ENCODE measurements at regions not wholly inside any gene's neighbourhood (a gene's known extent, or its start where the extent isn't known, plus 50 kb on each side); places are given as distances from the start of the nearest gene placed in this dataset.

DNA sequence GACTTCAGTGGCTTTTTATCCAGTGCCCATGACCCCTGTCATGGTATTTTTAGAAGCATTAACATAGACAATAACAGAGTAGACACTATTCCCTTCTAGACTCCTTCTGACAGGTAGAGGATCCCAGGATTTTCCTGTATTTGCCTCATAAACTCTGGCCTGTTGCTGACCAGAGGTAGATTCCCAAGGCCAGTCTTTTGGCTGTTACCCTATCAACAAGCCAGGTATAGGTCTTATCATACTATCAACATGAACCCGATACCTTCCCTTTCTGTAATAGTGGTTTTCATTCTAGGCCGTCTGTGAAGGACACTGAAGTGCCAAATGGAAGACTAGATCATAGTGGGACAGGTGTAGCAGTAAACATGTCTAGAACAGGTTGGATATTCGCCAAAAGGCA lies 76.2 kb upstream of the CHRDL1 start:
- no peaks in the 10 kb centered on the region for H3K27me3 Mint-ChIP-seq
- H3K4me3 Mint-ChIP-seq, result no peak overlapping the region
- no peaks in the 10 kb centered on the region for H3K4me1 Mint-ChIP-seq
- no peak overlapping the region for H3K27ac Mint-ChIP-seq
- no peaks in the 10 kb centered on the region for H3K36me3 Mint-ChIP-seq (ENCODE audit: low read depth)
- ChIA-PET POLR2A (no interaction called here), CTCF (no interaction called here)
- no peaks in the 10 kb centered on the region for H3K9me3 Mint-ChIP-seq
- no peak for DNase-seq

DNA sequence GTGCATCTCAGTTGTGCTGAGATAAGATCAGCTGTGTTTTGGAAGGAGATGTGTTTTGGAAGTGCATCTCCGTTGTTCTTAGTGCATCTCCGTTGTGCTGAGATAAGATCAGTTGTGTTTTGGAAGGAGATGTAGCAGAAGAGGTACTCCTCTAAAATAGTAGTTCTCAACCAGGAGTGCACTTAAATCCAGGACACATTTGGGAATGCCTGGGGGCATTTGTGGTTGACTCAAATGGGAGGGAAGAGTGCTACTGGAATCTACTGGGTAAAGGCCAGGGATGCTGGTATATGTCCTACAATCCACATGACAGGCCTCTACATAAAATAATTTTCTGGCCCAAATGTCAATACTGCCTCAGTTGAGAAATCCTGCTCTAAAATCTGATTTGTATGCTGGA lies 70.8 kb upstream of the CHRDL1 start:
- no peak for DNase-seq
- Mint-ChIP-seq H3K36me3 (ENCODE audit: low read depth) (no peaks in the 10 kb centered on the region), H3K9me3 (no peaks in the 10 kb centered on the region), H3K4me1 (no peaks in the 10 kb centered on the region), H3K4me3 (no peak overlapping the region), H3K27ac (no peak overlapping the region), H3K27me3 (no peaks in the 10 kb centered on the region)
- ChIA-PET POLR2A (no interaction called here), CTCF (no interaction called here)

DNA sequence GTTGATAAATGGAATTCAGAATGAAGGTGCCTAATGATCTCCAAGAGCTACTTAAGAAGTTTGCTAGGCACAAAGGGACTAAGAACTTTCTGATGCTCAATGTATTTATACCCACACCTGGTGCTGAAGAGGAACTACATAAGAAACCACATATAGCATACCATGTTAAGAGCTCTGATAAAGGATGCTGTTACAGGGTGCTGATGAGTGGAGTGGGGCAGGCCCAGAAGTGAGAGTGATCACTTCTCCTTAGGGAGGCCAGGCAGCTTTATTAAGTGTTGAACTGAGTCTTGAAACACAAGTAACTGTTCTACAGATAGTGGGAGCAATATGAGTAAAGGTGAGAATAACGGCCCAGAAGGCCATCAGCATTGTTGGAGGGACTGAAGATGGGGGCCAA lies 68.3 kb upstream of the CHRDL1 start:
- POLR2A ChIA-PET, result no interaction called here
- DNase-seq, result no peak
- H3K36me3 Mint-ChIP-seq (ENCODE audit: low read depth), result no peaks in the 10 kb centered on the region
- no peaks in the 10 kb centered on the region for H3K9me3 Mint-ChIP-seq
- no peak overlapping the region for H3K27ac Mint-ChIP-seq
- H3K4me3 Mint-ChIP-seq, result no peak overlapping the region
- no peaks in the 10 kb centered on the region for H3K4me1 Mint-ChIP-seq
- CTCF ChIA-PET, result no interaction called here
- peaks cover 4% of the 10 kb centered on the region for H3K27me3 Mint-ChIP-seq

DNA sequence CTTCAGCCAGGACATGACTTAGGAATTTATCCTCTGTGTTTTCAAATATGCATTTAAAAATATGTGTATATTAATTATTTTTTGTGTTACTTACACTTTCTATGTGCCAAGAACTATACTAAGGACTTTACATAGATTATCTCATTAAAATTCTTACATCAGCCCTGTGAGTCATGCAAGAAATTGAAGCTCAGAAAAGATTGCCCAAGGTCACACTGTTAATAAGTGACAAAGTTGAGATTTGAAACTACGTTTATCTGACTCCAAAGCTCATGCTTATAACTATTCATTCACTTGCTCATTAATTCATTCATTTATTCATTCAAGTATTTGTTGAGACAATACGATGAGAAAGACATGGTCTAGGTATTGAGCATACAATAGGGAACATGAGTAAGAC lies 62.9 kb upstream of the CHRDL1 start:
- H3K36me3 Mint-ChIP-seq (ENCODE audit: low read depth), result no peaks in the 10 kb centered on the region
- H3K27me3 Mint-ChIP-seq, result peaks cover 4% of the 10 kb centered on the region
- POLR2A ChIA-PET, result no interaction called here
- H3K4me1 Mint-ChIP-seq, result no peaks in the 10 kb centered on the region
- DNase-seq, result no peak
- no peak overlapping the region for H3K4me3 Mint-ChIP-seq
- no peaks in the 10 kb centered on the region for H3K9me3 Mint-ChIP-seq
- CTCF ChIA-PET, result interaction anchor here (0.7 kb wide), 1 partner anchor 379 kb away, joined by 4 read pairs; no protein-coding TSS in a partner anchor
- H3K27ac Mint-ChIP-seq, result no peak overlapping the region

DNA sequence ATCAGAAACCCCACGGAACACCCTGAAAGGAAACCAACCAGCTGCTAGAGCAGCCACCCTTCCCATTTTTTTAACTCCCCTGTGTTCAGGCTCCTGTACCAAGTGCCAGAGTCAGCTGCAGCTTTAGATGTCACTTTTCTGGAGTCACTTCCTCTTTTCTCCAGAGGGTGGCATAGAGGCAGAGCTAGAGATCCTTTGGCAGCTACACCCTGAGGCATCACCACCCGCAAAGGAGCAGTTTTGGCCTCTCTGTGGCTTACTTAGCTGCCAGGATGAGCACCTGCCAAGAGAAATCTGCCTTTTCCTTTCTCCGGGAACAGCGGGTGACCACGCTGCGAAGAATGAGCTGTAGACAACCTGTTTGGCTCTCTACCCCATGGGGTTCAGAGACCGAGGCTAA lies 58.0 kb upstream of the CHRDL1 start:
- H3K4me1 Mint-ChIP-seq, result no peaks in the 10 kb centered on the region
- no peaks in the 10 kb centered on the region for H3K27me3 Mint-ChIP-seq
- H3K4me3 Mint-ChIP-seq, result no peak overlapping the region
- H3K27ac Mint-ChIP-seq, result no peak overlapping the region
- ChIA-PET CTCF (interaction anchor here (1.0 kb wide), 1 partner anchor 19 kb away, joined by 3 read pairs; no protein-coding TSS in a partner anchor), POLR2A (no interaction called here)
- DNase-seq, result no peak
- H3K9me3 Mint-ChIP-seq, result no peaks in the 10 kb centered on the region
- no peaks in the 10 kb centered on the region for H3K36me3 Mint-ChIP-seq (ENCODE audit: low read depth)

DNA sequence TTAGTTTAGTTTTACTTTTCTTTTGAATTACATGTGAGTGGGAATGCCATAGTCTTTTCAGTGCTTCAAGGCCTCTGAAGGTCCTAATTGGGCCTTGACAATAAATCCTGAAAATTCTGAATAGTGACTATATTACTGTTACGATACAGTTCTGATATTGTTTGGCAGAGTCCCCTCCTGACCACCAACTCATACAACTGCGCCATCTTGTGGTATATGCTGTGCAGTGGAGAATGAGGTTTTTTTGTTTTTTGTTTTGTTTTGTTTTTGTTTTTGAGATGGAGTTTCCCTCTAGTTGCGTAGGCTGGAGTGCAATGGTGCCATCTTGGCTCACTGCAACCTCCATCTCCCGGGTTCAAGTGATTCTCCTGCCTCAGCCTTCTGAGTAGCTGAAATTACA lies 56.6 kb upstream of the CHRDL1 start:
- H3K27ac Mint-ChIP-seq, result no peak overlapping the region
- CTCF ChIA-PET, result no interaction called here
- H3K4me1 Mint-ChIP-seq, result no peaks in the 10 kb centered on the region
- H3K27me3 Mint-ChIP-seq, result no peaks in the 10 kb centered on the region
- no peak overlapping the region for H3K4me3 Mint-ChIP-seq
- no peaks in the 10 kb centered on the region for H3K36me3 Mint-ChIP-seq (ENCODE audit: low read depth)
- H3K9me3 Mint-ChIP-seq, result no peaks in the 10 kb centered on the region
- DNase-seq, result peak; percentile 5
- POLR2A ChIA-PET, result no interaction called here

DNA sequence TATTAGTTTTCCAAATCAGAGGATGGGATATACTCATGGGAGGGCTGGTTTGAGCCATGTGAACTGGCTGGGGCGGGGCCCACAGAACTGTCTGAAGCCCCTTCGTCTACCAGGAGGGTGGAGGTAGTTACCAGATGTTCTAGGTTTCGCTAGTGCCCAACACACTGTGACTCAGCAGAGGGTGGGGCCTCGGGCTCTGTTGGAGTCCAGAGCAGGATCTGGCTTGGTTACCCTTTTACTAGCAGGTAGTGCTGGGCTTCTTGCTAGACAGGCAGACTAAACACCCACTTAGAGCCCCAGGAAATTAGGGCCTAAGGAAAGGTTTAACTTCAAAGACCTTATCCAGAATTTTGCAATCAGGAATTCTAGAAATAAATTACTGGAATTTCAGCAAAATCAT lies 56.2 kb upstream of the CHRDL1 start:
- DNase-seq, result no peak
- H3K27me3 Mint-ChIP-seq, result no peaks in the 10 kb centered on the region
- no peak overlapping the region for H3K4me3 Mint-ChIP-seq
- H3K27ac Mint-ChIP-seq, result no peak overlapping the region
- no peaks in the 10 kb centered on the region for H3K9me3 Mint-ChIP-seq
- no peaks in the 10 kb centered on the region for H3K4me1 Mint-ChIP-seq
- ChIA-PET POLR2A (no interaction called here), CTCF (no interaction called here)
- no peaks in the 10 kb centered on the region for H3K36me3 Mint-ChIP-seq (ENCODE audit: low read depth)

DNA sequence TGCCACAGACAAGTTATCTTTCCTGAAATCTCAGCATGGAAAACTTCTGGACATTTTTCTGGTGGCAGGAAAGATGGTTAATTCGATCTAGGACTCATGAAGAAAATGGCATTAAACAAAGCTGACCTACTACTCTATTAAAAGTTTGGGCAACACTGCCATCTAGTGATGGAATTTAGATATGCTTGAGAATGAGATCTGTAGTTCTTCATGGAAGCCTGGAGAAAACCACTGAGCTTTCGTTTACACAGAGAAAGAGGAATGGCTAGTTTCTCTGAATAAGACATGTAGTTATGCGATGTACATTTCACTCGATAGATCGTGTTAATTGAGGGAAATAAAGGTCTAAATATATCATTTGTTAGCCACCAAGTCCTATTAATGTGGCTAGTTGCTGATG lies 51.7 kb upstream of the CHRDL1 start:
- peak; percentile 40 for DNase-seq
- Mint-ChIP-seq H3K36me3 (ENCODE audit: low read depth) (no peaks in the 10 kb centered on the region), H3K4me3 (no peak overlapping the region)

DNA sequence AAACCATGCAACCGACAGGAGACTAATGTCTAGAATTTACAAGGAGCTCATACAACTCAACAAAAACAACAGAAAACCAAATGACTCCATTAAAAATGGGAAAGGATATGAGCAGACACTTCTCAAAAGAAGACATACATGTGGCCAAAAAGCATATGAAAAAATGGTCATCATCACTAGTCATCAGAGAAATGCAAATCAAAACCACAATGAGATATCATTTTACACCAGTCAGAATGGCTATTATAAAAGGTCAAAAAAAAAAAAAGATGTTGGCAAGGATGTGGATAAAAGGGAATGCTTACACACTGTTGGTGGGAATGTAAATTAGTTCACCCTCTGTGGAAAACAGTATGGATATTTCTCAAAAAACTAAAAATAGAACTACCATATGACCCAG lies 50.5 kb upstream of the CHRDL1 start:
- no peak overlapping the region for H3K4me3 Mint-ChIP-seq
- no peaks in the 10 kb centered on the region for H3K27me3 Mint-ChIP-seq
- H3K4me1 Mint-ChIP-seq, result no peaks in the 10 kb centered on the region
- H3K36me3 Mint-ChIP-seq (ENCODE audit: low read depth), result no peaks in the 10 kb centered on the region
- ChIA-PET CTCF (no interaction called here), POLR2A (no interaction called here)
- no peak for DNase-seq
- H3K9me3 Mint-ChIP-seq, result no peaks in the 10 kb centered on the region
- H3K27ac Mint-ChIP-seq, result no peak overlapping the region

More for the DNA sequence above, 51.7 kb upstream of the CHRDL1 start:
- no peaks in the 10 kb centered on the region for H3K9me3 Mint-ChIP-seq
- H3K4me1 Mint-ChIP-seq, result no peaks in the 10 kb centered on the region
- ChIA-PET CTCF (interaction anchor here (0.6 to 1.4 kb wide), 5 partner anchors 9 to 396 kb away, joined by 3 read pairs; no protein-coding TSS in a partner anchor), POLR2A (no interaction called here)
- no peak overlapping the region for H3K27ac Mint-ChIP-seq
- no peaks in the 10 kb centered on the region for H3K27me3 Mint-ChIP-seq
